ENCODE measurements at regions not wholly inside any gene's neighbourhood (a gene's known extent, or its start where the extent isn't known, plus 50 kb on each side); places are given as distances from the start of the nearest gene placed in this dataset.
"Not testable (repeated sequence)": the region's sequence is repeated elsewhere in the genome, so short reads cannot be mapped to it uniquely, and the experiment has no call there.

- intact Hi-C loops (cut with micrococcal nuclease) = no loop called here
- DNase-seq (no peak), ATAC-seq (no peak)
These were observed 179.8 kb upstream of the PPP1R26 start for GRCh38 chr9:135299651-135300345.

- DNase-seq (no peak), ATAC-seq (no peak)
- intact Hi-C loops (cut with micrococcal nuclease) = no loop called here
These were observed 179.0 kb upstream of the PPP1R26 start for GRCh38 chr9:135300346-135301141.

GRCh38 chr9:135301271-135302263 lies 178.0 kb upstream of the PPP1R26 start:
- no peak for ATAC-seq
- intact Hi-C loops (cut with micrococcal nuclease) = no loop called here
- no peak for DNase-seq

GRCh38 chr9:135302329-135303279 lies 177.0 kb upstream of the PPP1R26 start:
- ATAC-seq (no peak), DNase-seq (no peak)
- intact Hi-C loops (cut with micrococcal nuclease) = no loop called here

GRCh38 chr9:135303280-135303647 lies 176.3 kb upstream of the PPP1R26 start:
- intact Hi-C loops (cut with micrococcal nuclease) = no loop called here
- ATAC-seq = no peak
- no peak for DNase-seq

GRCh38 chr9:135303865-135304499 lies 175.6 kb upstream of the PPP1R26 start:
- intact Hi-C loops (cut with micrococcal nuclease) = no loop called here
- DNase-seq = no peak
- ATAC-seq = no peak

GRCh38 chr9:135304886-135305285 lies 174.7 kb upstream of the PPP1R26 start:
- no peak for ATAC-seq
- intact Hi-C loops (cut with micrococcal nuclease) = no loop called here
- DNase-seq = no peak

- intact Hi-C loops (cut with micrococcal nuclease) = no loop called here
- ATAC-seq = no peak
- no peak for DNase-seq
These were observed 173.9 kb upstream of the PPP1R26 start for GRCh38 chr9:135305546-135306180.

- intact Hi-C loops (cut with micrococcal nuclease) = no loop called here
- DNase-seq (no peak), ATAC-seq (no peak)
These were observed 172.9 kb upstream of the PPP1R26 start for GRCh38 chr9:135306699-135307098.

GRCh38 chr9:135307300-135307699 lies 172.3 kb upstream of the PPP1R26 start:
- intact Hi-C loops (cut with micrococcal nuclease) = no loop called here
- no peak for ATAC-seq

GRCh38 chr9:135307919-135308318 lies 171.7 kb upstream of the PPP1R26 start:
- intact Hi-C loops (cut with micrococcal nuclease); DNase-seq; ATAC-seq: not testable (repeated sequence)

More at GRCh38 chr9:135307300-135307699, 172.3 kb upstream of the PPP1R26 start:
- no peak for DNase-seq

- DNase-seq (no peak), ATAC-seq (no peak)
- intact Hi-C loops (cut with micrococcal nuclease) = no loop called here
These were observed 170.5 kb upstream of the PPP1R26 start for GRCh38 chr9:135308821-135309762.

- ATAC-seq (no peak), DNase-seq (no peak)
- intact Hi-C loops (cut with micrococcal nuclease) = no loop called here
These were observed 169.8 kb upstream of the PPP1R26 start for GRCh38 chr9:135309763-135310125.

- intact Hi-C loops (cut with micrococcal nuclease) = no loop called here
- DNase-seq (no peak), ATAC-seq (no peak)
These were observed 169.4 kb upstream of the PPP1R26 start for GRCh38 chr9:135310134-135310533.

GRCh38 chr9:135315572-135315971 lies 164.0 kb upstream of the PPP1R26 start:
- intact Hi-C loops (cut with micrococcal nuclease) = no loop called here
- no peak for DNase-seq
- ATAC-seq = no peak

GRCh38 chr9:135320331-135320730 lies 159.3 kb upstream of the PPP1R26 start:
- ATAC-seq = no peak
- intact Hi-C loops (cut with micrococcal nuclease) = no loop called here

GRCh38 chr9:135320943-135321342 lies 158.6 kb upstream of the PPP1R26 start:
- intact Hi-C loops (cut with micrococcal nuclease) = no loop called here
- no peak for ATAC-seq
- DNase-seq = no peak

More at GRCh38 chr9:135320331-135320730, 159.3 kb upstream of the PPP1R26 start:
- no peak for DNase-seq

Data from left ventricle myocardium superior (tissue), 1 donor.